ENCODE measurements at regions not wholly inside any gene's neighbourhood (a gene's known extent, or its start where the extent isn't known, plus 50 kb on each side); places are given as distances from the start of the nearest gene placed in this dataset.

- no peak overlapping the region for H3K27ac ChIP-seq (ENCODE audit: extremely low read depth, low read depth, low read length)
- no peaks in the 10 kb centered on the region for H3K36me3 ChIP-seq (ENCODE audit: control insufficient read depth in 2 of 2, insufficient read depth in 1 of 2, low read length in 2 of 2)
- H3K9me3 ChIP-seq (ENCODE audit: control insufficient read depth, insufficient read depth, low read depth, low read length), result no peaks in the 10 kb centered on the region
- POLR2A ChIA-PET, result no interaction called here
- no peak overlapping the region for H3K4me3 ChIP-seq (ENCODE audit: low read depth, low read length)
- TF ChIP-seq ZNF416 (tag by site-specific recombination; IDR thresholded peaks at IDR 0.05) (no peak), TSHZ1 (tag by site-specific recombination; IDR thresholded peaks at IDR 0.05; ENCODE audit: borderline replicate concordance) (no peak), SALL2 (tag by site-specific recombination; IDR thresholded peaks at IDR 0.05; ENCODE audit: borderline replicate concordance) (no peak), PRDM10 (tag by site-specific recombination; IDR thresholded peaks at IDR 0.05) (no peak), ZNF585B (tag by site-specific recombination; IDR thresholded peaks at IDR 0.05) (no peak), ZNF514 (tag by site-specific recombination; IDR thresholded peaks at IDR 0.05) (no peak), ZNF518A (tag by site-specific recombination; conservative IDR thresholded peaks at IDR 0.05; ENCODE audit: low read depth) (no peak), BCL11A (tag by site-specific recombination; IDR thresholded peaks at IDR 0.05; ENCODE audit: low read depth) (no peak), ZNF701 (tag by site-specific recombination; IDR thresholded peaks at IDR 0.05) (no peak), ZNF274 (IDR thresholded peaks at IDR 0.05; ENCODE audit: low read length) (no peak), ZNF274 (tag by site-specific recombination; IDR thresholded peaks at IDR 0.05; ENCODE audit: borderline replicate concordance) (no peak)
- CTCF ChIA-PET, result interaction anchor here (0.6 kb wide), 1 partner anchor 258 kb away, joined by 4 read pairs; no protein-coding TSS in a partner anchor
- H3K4me1 ChIP-seq (ENCODE audit: control insufficient read depth, insufficient read depth, low read length), result no peaks in the 10 kb centered on the region
Observed at GRCh38 chr5:37951946-37952721, 112.3 kb upstream of the GDNF start.

- no peaks in the 10 kb centered on the region for H3K4me1 ChIP-seq (ENCODE audit: control insufficient read depth, insufficient read depth, low read length)
- no peaks in the 10 kb centered on the region for H3K36me3 ChIP-seq (ENCODE audit: control insufficient read depth in 2 of 2, insufficient read depth in 1 of 2, low read length in 2 of 2)
- no peaks in the 10 kb centered on the region for H3K9me3 ChIP-seq (ENCODE audit: control insufficient read depth, insufficient read depth, low read depth, low read length)
- H3K27ac ChIP-seq (ENCODE audit: extremely low read depth, low read depth, low read length), result no peak overlapping the region
- H3K4me3 ChIP-seq (ENCODE audit: low read depth, low read length), result no peak overlapping the region
- CTCF ChIA-PET, result interaction anchor here (0.6 to 0.9 kb wide), 3 partner anchors 118 to 537 kb away, joined by 3 read pairs; no protein-coding TSS in a partner anchor
- POLR2A ChIA-PET, result no interaction called here
- TF ChIP-seq ZNF23 (tag by site-specific recombination; IDR thresholded peaks at IDR 0.05; ENCODE audit: borderline replicate concordance) (no peak), ZNF133 (tag by site-specific recombination; IDR thresholded peaks at IDR 0.05) (no peak), IKZF3 (tag by site-specific recombination; IDR thresholded peaks at IDR 0.05) (no peak), KLF17 (tag by site-specific recombination; IDR thresholded peaks at IDR 0.05) (no peak), PRDM4 (tag by site-specific recombination; IDR thresholded peaks at IDR 0.05) (no peak)
Observed at GRCh38 chr5:37950436-37950835, 110.6 kb upstream of the GDNF start.

Data from HEK293 (cell line).